Stimulated activated CD8-positive, alpha-beta memory T cell treated with anti-CD3 and anti-CD28 coated beads, Interleukin-7, amount 100 ng/mL, for 24 hours (primary cell): ENCODE measurements at regions not wholly inside any gene's neighbourhood (a gene's known extent, or its start where the extent isn't known, plus 50 kb on each side); places are given as distances from the start of the nearest gene placed in this dataset.

Source experiments
- DNase-seq: peaks from one replicate; pipeline ENCODE4 v3.0.0-alpha.2; 2020; ENCODE audit warnings: low read depth

GRCh38 chr10:4385231-4385870 lies 440.7 kb upstream of the AKR1E2 start:
- DNase-seq: no peak

GRCh38 chr10:4384245-4384644 lies 441.8 kb upstream of the AKR1E2 start:
- no peak for DNase-seq

DNA sequence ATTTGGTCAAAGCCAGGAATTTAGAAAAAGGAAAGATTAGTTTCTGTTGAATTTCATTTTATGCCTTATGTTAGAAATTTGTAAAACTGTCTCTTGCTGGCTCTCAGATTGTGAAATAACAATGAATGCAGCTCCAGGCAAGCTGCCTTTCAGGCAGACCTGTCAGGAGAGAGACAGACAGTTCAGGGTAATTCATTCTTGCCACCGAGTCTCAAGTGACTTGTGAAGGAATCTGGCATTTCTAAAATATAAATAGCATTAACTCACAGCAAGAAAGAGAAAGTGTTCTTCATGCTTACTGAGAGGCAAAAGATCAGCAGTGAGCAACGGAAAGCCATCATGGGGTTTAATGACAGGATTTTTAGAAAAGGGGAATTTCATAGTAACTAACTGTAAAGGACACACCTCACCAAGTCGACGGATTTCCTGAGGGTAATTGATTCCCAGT lies 442.3 kb upstream of the AKR1E2 start:
- DNase-seq: no peak

GRCh38 chr10:4382811-4383210 lies 443.2 kb upstream of the AKR1E2 start:
- DNase-seq: no peak

DNA sequence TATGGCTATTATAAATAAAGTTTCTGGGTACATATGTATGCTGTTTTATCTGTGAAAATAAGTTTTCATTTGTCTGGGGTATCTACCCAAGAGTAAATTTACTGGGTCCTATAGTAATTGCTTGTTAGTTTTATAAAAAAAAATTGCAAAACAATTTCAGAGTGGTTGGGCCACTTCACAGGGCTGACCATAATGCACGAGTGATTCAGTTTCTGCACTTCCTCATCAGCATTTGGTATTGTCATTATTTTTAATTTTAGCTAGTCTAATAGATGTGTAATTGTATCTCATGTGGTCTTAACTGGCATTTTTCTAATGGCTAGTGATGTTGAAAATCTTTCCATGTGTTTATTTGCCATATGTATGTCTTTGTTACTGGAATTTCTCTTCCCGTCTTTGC lies 452.4 kb upstream of the AKR1E2 start:
- DNase-seq: no peak

DNA sequence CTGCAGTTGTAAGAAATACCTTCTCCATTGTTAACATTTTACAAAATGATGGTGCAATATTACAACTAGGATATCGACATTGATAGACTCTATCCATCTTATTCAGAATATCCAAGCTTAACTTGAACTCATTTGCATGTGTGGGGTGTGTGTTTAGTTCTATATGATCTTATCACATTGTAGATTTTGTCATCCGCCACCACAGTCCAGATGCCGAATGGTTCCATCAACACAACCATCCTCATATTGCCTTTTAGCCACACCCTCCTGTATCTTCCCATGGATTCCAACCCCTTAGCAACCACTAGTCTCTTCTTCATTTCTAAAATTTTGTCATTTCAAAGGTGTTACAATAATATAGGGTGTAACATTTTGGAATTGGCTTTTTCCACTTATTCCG lies 452.9 kb upstream of the AKR1E2 start:
- DNase-seq: no peak

DNA sequence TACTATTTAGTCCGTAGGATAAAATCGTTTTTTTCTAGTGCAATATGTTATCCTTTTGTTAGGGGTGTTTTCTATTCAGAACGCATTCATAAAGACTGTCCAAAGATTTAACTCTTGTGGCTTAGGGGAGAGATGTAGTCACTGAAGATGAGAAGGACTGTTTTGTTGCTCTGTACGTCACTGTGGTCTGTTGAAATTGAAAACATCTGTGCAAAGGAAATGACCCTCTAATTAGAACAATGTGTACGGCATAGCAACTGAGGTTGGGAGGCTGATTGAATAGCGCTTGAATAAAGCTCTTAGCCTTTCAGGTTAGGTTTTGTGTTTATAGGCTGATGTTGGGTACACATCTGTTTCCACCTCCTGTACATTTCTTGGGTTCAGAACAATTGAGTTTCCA lies 453.4 kb upstream of the AKR1E2 start:
- no peak for DNase-seq

DNA sequence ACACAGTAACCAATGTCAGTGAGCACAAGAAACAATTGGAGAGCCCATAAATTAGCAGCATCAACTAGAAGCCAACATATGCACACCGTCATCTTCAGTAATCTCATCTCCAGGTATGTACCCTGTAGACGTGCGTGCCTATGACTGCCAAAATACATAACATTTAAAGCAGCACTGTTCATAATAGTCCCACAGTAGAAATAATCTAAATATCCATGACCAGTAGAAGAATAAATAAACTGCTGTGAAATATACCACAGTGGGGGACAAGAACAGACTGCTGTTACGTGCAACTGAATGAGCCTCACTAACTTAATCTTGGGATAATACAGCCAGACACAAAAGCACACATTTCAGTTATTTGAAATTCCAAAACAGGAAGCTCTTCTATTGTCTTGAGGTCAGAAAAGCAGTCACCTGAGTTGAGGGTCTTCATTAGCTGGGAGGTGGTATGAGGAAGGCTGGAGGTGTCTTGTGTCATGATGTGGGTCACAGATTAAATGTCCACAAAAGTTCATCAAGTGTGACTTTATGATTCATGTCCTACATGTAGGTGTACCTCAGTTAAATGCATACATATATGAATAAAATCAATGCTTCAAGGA lies 454.2 kb upstream of the AKR1E2 start:
- no peak for DNase-seq

GRCh38 chr10:4370376-4370775 lies 455.6 kb upstream of the AKR1E2 start:
- no peak for DNase-seq

DNA sequence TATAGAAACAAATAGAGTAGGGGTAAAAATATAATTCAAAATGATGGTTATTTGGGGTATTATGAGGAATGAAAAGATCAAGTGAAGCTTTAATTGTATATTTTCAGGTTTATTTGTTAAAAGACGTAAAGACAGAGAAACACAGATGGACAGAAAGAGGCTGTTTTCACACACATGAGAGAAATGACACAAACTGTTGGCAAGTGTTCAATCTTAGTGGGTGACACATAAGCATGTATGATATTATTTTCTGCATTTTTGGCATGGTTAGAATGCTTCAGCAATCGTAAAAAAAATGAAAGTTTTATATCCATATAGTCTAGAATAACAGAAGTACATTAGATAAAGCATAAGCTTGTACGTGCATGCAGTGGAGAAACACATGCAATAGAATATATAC lies 464.4 kb upstream of the AKR1E2 start:
- DNase-seq: no peak

DNA sequence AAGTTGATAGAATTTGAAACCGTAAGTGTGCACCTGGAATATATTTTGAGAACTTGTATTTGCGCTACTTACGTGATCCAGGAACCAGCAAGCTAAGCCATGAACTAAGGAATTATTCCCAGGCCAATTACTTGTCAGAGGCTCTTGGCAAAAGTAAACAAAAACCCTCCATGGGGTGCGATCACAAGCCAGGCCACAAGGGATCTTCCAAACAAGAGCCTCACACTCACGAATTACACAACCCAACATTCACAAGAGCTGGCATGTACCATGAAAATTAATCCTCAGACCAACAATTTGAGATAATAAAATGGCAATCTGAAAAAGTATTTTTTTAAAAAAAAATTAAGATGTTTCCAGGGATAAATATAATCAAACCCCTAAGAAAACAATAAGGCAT lies 467.0 kb upstream of the AKR1E2 start:
- no peak for DNase-seq

DNA sequence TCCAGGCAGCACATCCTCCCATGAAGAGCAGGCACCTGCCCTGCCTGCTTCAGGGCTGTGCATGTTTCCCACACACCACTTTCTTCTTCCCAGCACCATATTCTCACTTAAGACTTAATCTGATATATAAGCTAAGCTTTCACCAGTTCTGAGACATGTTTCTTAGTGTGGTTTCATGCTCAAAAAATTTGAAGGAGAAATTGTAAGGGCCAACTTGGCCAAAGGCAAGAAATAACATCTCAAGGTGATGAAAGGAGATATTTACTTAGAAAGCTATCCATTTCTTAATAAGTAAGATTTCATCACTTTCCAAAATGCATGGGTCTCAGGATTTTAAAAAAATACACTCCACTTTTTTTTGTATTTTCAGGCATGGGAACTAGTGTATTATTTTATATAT lies 468.1 kb upstream of the AKR1E2 start:
- no peak for DNase-seq

DNA sequence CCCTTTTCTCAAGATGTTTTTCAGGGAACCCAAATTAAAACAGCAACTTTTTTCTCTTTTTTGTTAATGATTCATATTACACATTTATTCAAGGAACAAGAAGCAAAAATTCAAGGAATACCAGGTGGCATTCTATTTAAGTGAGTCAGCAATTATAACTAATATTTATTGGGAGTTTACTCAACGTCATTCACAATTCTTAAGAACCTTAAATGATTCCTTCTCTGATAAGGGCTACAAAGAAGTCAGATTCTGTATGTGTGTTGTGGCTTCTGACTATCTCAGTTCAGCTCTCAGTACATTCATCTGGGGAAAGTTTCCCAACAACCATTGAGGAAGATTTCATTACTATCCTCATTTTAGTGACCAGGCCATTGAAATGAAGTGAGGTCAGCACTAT lies 470.7 kb upstream of the AKR1E2 start:
- no peak for DNase-seq

- no peak for DNase-seq
These were observed 471.6 kb upstream of the AKR1E2 start for GRCh38 chr10:4354382-4354812.

- DNase-seq: no peak
These were observed 472.0 kb upstream of the AKR1E2 start for GRCh38 chr10:4353964-4354363.

DNA sequence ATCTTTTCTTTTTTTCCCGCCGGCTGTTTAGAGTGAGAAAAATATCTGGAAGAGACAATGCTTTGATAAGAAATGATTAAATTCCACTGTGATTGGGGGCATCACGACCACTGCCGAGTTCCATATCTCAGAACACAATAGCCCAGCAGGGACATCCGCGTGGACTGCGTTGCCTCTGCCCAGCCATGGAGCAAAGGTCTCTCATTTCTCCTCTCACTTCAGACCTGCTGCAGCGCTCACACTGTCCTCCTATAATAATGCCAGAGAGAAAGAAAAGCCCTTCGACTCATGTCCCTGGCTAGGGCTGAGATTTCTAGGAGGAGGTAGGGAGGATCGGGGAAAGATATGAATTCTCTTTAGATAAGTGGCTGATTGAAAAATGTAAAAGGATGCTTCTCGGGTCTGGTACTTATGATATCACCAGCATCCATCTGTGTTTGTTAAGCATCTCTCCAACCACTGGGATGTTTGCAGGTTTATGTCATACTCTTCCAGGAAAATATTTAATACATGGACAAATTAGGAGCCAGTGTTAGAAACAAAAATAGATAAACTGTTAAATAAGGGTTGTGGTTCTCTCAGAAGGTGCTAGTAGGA lies 472.9 kb upstream of the AKR1E2 start:
- DNase-seq: no peak

GRCh38 chr10:4352414-4352961 lies 473.5 kb upstream of the AKR1E2 start:
- DNase-seq: no peak

DNA sequence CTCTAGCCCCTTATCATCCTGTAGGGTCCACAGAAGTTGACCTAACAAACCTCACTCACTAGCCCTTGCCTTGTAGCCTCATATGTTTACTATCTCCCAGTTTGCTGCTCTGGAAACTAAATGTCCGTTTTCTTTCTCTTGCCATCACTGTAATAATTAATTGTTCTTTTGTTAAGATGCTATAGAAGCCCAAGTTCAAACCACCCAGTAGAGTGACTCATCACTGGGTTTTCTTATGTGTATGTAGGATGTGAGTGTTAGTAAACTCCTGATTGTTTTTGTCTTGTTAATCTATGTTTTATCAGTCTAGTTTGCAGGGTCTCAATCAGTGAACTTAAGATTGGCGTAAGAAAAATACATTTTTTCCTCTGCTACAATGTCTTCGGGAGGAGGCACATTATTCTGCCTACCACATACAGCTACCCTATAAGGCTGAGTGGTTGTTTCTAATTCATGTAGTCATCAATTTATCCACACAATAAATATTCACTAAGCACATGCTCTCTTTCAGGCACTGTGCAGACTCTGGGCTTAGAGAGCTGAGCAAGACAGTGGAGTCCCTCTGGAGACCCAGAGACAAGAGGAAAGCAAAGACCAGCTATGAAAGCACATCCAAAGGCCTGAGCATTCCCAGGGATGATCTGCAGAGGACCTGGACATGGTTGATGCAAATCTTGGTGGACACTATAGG lies 474.1 kb upstream of the AKR1E2 start:
- no peak for DNase-seq

DNA sequence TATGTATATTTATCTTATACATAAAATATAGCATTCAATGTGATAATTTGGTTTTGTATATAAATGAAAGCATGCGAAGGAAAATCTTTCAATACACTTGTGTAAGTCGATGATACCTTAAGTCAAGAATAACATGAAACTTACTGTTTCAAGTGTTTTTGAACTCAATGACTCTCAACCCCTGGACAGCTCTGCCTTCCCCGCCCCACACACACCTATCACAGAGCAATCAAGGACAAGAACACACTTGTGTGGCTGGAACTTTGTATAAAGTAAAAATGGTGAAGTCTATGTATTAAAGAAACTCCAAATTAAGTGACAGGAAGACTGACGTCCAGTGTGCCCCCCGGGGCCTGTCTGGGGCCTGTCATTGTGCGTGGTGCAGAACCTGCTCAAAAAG lies 478.6 kb upstream of the AKR1E2 start:
- no peak for DNase-seq

GRCh38 chr10:4345877-4346646 lies 479.9 kb upstream of the AKR1E2 start:
- no peak for DNase-seq

DNA sequence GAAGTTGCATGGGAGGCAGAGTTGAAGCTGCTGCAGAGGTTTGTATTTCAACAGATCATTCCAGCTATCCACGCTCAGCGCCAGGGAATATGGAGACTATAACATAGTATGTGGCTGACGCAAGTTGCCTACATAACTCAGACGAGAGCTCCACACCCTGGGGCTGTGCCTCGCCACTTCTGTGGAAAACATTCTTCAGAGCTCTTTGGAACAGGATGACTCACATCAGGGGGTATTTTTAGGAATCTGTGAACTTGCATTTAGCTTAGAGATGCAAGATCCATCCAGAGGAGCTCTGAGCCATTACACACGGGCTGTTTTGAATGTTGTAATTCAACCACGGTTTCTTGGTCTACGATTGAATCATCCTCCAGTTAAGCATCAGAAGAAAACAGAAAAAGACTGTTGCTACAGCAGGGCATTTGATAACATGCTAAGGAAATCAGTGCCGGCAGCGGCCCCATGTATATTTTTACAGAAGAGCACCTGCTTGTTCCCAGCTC lies 481.5 kb upstream of the AKR1E2 start:
- no peak for DNase-seq

- DNase-seq: no peak
These were observed 482.1 kb upstream of the AKR1E2 start for GRCh38 chr10:4343873-4344272.
